ENCODE measurements at regions not wholly inside any gene's neighbourhood (a gene's known extent, or its start where the extent isn't known, plus 50 kb on each side); places are given as distances from the start of the nearest gene placed in this dataset.
"Not testable (repeated sequence)": the region's sequence is repeated elsewhere in the genome, so short reads cannot be mapped to it uniquely, and the experiment has no call there.

GRCh38 chr16:61005952-61006351 is 1030.3 kb downstream of the CDH8 start:
- Histone ChIP-seq H3K36me3 (ENCODE audit: control insufficient read depth in 2 of 2, insufficient read depth in 2 of 2, low read length in 2 of 2) (no peaks in the 10 kb centered on the region), H3K27me3 (ENCODE audit: control insufficient read depth in 2 of 2, insufficient read depth in 2 of 2, low read length in 2 of 2) (no peaks in the 10 kb centered on the region), H3K4me3 (ENCODE audit: low read length in 2 of 2) (no peak overlapping the region), H3K9ac (ENCODE audit: low read depth in 1 of 2, low read length in 2 of 2) (no peak overlapping the region), H3K4me1 (ENCODE audit: control insufficient read depth in 2 of 2, insufficient read depth in 2 of 2, low read length in 2 of 2) (no peaks in the 10 kb centered on the region), H3K9me3 (ENCODE audit: control insufficient read depth in 2 of 2, low read length in 2 of 2) (no peaks in the 10 kb centered on the region), H3K27ac (ENCODE audit: low read depth in 2 of 2, low read length in 2 of 2) (no peak overlapping the region)

DNA sequence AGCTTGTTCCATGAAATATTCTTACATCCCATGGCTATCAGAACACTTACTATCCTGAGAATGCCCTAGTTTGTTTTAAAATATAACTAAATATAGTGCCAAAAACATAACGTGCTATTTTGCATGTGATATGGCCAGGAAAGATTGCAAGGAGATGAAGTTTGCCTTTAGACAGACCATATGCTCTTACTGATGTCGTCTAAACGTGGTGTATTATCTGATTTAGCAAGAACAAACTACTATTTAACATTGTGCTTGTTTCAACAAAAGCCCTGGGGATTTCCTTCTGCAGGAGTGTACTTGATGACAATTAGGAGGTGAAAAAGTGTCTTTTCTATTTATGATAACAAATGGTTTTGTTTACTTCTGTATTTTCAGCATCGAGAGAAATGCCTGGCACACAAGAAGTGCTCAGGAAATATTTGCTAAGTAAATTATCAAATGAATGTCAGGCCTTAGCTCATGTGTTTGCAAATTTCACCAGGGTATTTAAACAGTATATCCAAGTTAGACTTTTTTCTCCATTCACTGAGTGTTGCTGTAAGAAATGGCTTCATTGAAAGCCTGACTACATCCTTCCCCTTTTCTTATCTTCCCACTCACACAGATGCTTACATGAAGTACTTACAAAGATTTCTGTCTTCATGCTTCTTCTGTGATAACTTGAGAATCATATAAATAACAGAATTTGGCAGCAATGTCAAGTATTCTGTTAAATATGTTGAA is 1033.6 kb downstream of the CDH8 start:
- Histone ChIP-seq H3K27ac (ENCODE audit: low read depth in 2 of 2, low read length in 2 of 2) (no peak overlapping the region), H3K4me1 (ENCODE audit: control insufficient read depth in 2 of 2, insufficient read depth in 2 of 2, low read length in 2 of 2) (no peaks in the 10 kb centered on the region), H3K36me3 (ENCODE audit: control insufficient read depth in 2 of 2, insufficient read depth in 2 of 2, low read length in 2 of 2) (no peaks in the 10 kb centered on the region), H3K9me3 (ENCODE audit: control insufficient read depth in 2 of 2, low read length in 2 of 2) (peaks cover 0 to 2% of the 10 kb centered on the region in 2 donors), H3K4me3 (ENCODE audit: low read length in 2 of 2) (no peak overlapping the region), H3K9ac (ENCODE audit: low read depth in 1 of 2, low read length in 2 of 2) (no peak overlapping the region), H3K27me3 (ENCODE audit: control insufficient read depth in 2 of 2, insufficient read depth in 2 of 2, low read length in 2 of 2) (no peaks in the 10 kb centered on the region)

DNA sequence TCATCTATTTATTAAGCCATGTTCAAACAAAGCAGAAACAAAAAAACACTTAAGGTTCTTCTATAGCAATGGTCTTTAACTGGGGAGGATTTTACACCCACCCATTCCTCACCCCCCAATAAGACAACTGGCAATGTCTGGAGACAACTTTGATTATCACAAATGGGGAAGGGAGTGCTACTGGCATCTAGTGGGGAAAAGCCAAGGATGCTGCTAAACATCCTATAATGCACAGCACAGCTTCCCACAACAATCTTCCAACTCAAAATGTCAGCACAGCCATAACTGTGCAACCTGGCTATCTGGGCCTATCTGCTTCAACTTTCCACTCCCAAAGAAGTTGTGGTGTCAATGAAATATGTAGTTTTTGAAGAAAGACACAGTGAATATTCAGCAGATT is 1044.4 kb downstream of the CDH8 start:
- H3K4me1 ChIP-seq (ENCODE audit: control insufficient read depth in 2 of 2, insufficient read depth in 2 of 2, low read length in 2 of 2) = no peaks in the 10 kb centered on the region
- no peaks in the 10 kb centered on the region for H3K27me3 ChIP-seq (ENCODE audit: control insufficient read depth in 2 of 2, insufficient read depth in 2 of 2, low read length in 2 of 2)
- no peak overlapping the region for H3K9ac ChIP-seq (ENCODE audit: low read depth in 1 of 2, low read length in 2 of 2)
- H3K36me3 ChIP-seq (ENCODE audit: control insufficient read depth in 2 of 2, insufficient read depth in 2 of 2, low read length in 2 of 2) = no peaks in the 10 kb centered on the region
- no peak overlapping the region for H3K4me3 ChIP-seq (ENCODE audit: low read length in 2 of 2)
- peaks cover 0 to 2% of the 10 kb centered on the region in 2 donors for H3K9me3 ChIP-seq (ENCODE audit: control insufficient read depth in 2 of 2, low read length in 2 of 2)
- H3K27ac ChIP-seq (ENCODE audit: low read depth in 2 of 2, low read length in 2 of 2) = no peak overlapping the region

DNA sequence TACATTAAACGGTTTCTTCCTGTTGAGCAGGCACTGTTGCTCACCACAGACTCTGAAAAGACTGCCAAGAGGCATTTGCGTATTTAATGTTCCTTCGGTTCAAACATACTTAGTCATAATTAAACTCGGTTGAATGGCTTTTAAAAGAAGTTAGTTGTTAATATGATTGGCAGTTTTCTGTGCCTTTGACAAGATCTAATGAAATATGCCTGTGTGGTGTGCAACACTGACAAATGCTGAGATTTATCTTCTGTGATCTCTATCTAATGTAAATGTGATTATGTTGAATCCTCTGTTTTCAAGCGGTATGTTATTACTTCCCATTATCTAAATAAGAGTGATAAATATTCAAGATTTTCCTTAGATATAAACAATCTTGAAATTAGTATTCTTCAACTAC is 1046.6 kb downstream of the CDH8 start:
- H3K36me3 ChIP-seq (ENCODE audit: control insufficient read depth in 2 of 2, insufficient read depth in 2 of 2, low read length in 2 of 2) = no peaks in the 10 kb centered on the region
- no peaks in the 10 kb centered on the region for H3K27me3 ChIP-seq (ENCODE audit: control insufficient read depth in 2 of 2, insufficient read depth in 2 of 2, low read length in 2 of 2)
- H3K9ac ChIP-seq (ENCODE audit: low read depth in 1 of 2, low read length in 2 of 2) = no peak overlapping the region
- peaks cover 0 to 2% of the 10 kb centered on the region in 2 donors for H3K9me3 ChIP-seq (ENCODE audit: control insufficient read depth in 2 of 2, low read length in 2 of 2)
- no peaks in the 10 kb centered on the region for H3K4me1 ChIP-seq (ENCODE audit: control insufficient read depth in 2 of 2, insufficient read depth in 2 of 2, low read length in 2 of 2)
- H3K4me3 ChIP-seq (ENCODE audit: low read length in 2 of 2) = no peak overlapping the region
- no peak overlapping the region for H3K27ac ChIP-seq (ENCODE audit: low read depth in 2 of 2, low read length in 2 of 2)

GRCh38 chr16:60979119-60979518 is 1057.1 kb downstream of the CDH8 start:
- Histone ChIP-seq H3K9me3 (ENCODE audit: control insufficient read depth in 2 of 2, low read length in 2 of 2) (peaks cover 0 to 2% of the 10 kb centered on the region in 2 donors), H3K36me3 (ENCODE audit: control insufficient read depth in 2 of 2, insufficient read depth in 2 of 2, low read length in 2 of 2) (no peaks in the 10 kb centered on the region), H3K27me3 (ENCODE audit: control insufficient read depth in 2 of 2, insufficient read depth in 2 of 2, low read length in 2 of 2) (no peaks in the 10 kb centered on the region), H3K4me1 (ENCODE audit: control insufficient read depth in 2 of 2, insufficient read depth in 2 of 2, low read length in 2 of 2) (no peaks in the 10 kb centered on the region), H3K4me3 (ENCODE audit: low read length in 2 of 2) (no peak overlapping the region), H3K9ac (ENCODE audit: low read depth in 1 of 2, low read length in 2 of 2) (no peak overlapping the region), H3K27ac (ENCODE audit: low read depth in 2 of 2, low read length in 2 of 2) (no peak overlapping the region)

DNA sequence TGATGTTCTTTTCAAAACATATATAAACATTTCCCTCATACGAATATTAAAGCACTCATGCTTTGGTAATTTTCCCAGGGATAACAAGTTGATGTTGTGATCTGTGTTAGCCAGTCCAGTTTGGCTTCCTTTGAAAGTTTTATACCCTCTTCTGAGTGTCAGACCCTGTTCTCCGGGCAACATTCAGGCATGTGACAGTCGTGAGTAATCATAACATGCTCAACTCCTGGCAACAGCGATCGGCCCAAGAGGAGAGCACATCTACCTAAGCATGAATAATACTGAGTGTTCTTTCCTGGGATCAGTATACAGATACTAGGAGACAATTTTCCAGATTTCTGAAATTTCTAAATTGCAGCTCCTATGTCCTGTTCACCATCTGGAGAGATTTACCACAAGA is 1086.4 kb downstream of the CDH8 start:
- Histone ChIP-seq H3K9ac (ENCODE audit: low read depth in 1 of 2, low read length in 2 of 2) (no peak overlapping the region), H3K4me3 (ENCODE audit: low read length in 2 of 2) (no peak overlapping the region), H3K36me3 (ENCODE audit: control insufficient read depth in 2 of 2, insufficient read depth in 2 of 2, low read length in 2 of 2) (no peaks in the 10 kb centered on the region), H3K9me3 (ENCODE audit: control insufficient read depth in 2 of 2, low read length in 2 of 2) (peaks cover 0 to 2% of the 10 kb centered on the region in 2 donors), H3K4me1 (ENCODE audit: control insufficient read depth in 2 of 2, insufficient read depth in 2 of 2, low read length in 2 of 2) (no peaks in the 10 kb centered on the region), H3K27me3 (ENCODE audit: control insufficient read depth in 2 of 2, insufficient read depth in 2 of 2, low read length in 2 of 2) (no peaks in the 10 kb centered on the region), H3K27ac (ENCODE audit: low read depth in 2 of 2, low read length in 2 of 2) (no peak overlapping the region)

GRCh38 chr16:60945225-60945624 is 1091.0 kb downstream of the CDH8 start:
- no peaks in the 10 kb centered on the region for H3K27me3 ChIP-seq (ENCODE audit: control insufficient read depth in 2 of 2, insufficient read depth in 2 of 2, low read length in 2 of 2)
- H3K4me1 ChIP-seq (ENCODE audit: control insufficient read depth in 2 of 2, insufficient read depth in 2 of 2, low read length in 2 of 2) = no peaks in the 10 kb centered on the region
- no peak overlapping the region for H3K9ac ChIP-seq (ENCODE audit: low read depth in 1 of 2, low read length in 2 of 2)
- H3K4me3 ChIP-seq (ENCODE audit: low read length in 2 of 2) = no peak overlapping the region
- H3K9me3 ChIP-seq (ENCODE audit: control insufficient read depth in 2 of 2, low read length in 2 of 2) = peaks cover 0 to 2% of the 10 kb centered on the region in 2 donors
- H3K36me3 ChIP-seq (ENCODE audit: control insufficient read depth in 2 of 2, insufficient read depth in 2 of 2, low read length in 2 of 2) = no peaks in the 10 kb centered on the region
- H3K27ac ChIP-seq (ENCODE audit: low read depth in 2 of 2, low read length in 2 of 2) = no peak overlapping the region

GRCh38 chr16:60936189-60936588 is 1100.0 kb downstream of the CDH8 start:
- H3K27ac ChIP-seq (ENCODE audit: low read depth in 2 of 2, low read length in 2 of 2); H3K9me3 ChIP-seq (ENCODE audit: control insufficient read depth in 2 of 2, low read length in 2 of 2); H3K4me1 ChIP-seq (ENCODE audit: control insufficient read depth in 2 of 2, insufficient read depth in 2 of 2, low read length in 2 of 2); H3K27me3 ChIP-seq (ENCODE audit: control insufficient read depth in 2 of 2, insufficient read depth in 2 of 2, low read length in 2 of 2); H3K4me3 ChIP-seq (ENCODE audit: low read length in 2 of 2); H3K36me3 ChIP-seq (ENCODE audit: control insufficient read depth in 2 of 2, insufficient read depth in 2 of 2, low read length in 2 of 2); H3K9ac ChIP-seq (ENCODE audit: low read depth in 1 of 2, low read length in 2 of 2): not testable (repeated sequence)

DNA sequence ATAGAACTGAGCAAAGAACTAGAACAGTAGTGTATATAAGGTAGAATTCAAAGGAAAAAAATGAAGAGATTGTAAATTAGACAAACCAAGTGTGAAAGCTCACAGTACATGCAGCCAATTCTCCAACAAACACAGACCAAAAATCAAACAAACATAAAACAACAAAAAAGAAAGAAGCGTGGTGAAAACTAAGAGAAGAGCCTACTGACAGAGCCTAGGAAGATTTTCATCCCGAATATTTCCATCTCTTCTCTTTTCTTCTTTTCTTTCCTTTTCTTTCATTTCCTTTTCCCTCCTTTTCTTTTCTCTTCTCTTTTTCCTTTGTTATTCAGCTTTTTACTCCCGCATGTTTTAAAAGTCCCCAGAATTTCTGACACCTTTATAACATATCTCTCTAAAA is 1103.6 kb downstream of the CDH8 start:
- H3K4me3 ChIP-seq (ENCODE audit: low read length in 2 of 2) = no peak overlapping the region
- no peak overlapping the region for H3K27ac ChIP-seq (ENCODE audit: low read depth in 2 of 2, low read length in 2 of 2)
- peaks cover 0 to 6% of the 10 kb centered on the region in 2 donors for H3K9me3 ChIP-seq (ENCODE audit: control insufficient read depth in 2 of 2, low read length in 2 of 2)
- H3K27me3 ChIP-seq (ENCODE audit: control insufficient read depth in 2 of 2, insufficient read depth in 2 of 2, low read length in 2 of 2) = no peaks in the 10 kb centered on the region
- no peak overlapping the region for H3K9ac ChIP-seq (ENCODE audit: low read depth in 1 of 2, low read length in 2 of 2)
- no peaks in the 10 kb centered on the region for H3K4me1 ChIP-seq (ENCODE audit: control insufficient read depth in 2 of 2, insufficient read depth in 2 of 2, low read length in 2 of 2)
- no peaks in the 10 kb centered on the region for H3K36me3 ChIP-seq (ENCODE audit: control insufficient read depth in 2 of 2, insufficient read depth in 2 of 2, low read length in 2 of 2)

- Histone ChIP-seq H3K9me3 (ENCODE audit: control insufficient read depth in 2 of 2, low read length in 2 of 2) (peaks cover 0 to 6% of the 10 kb centered on the region in 2 donors), H3K4me3 (ENCODE audit: low read length in 2 of 2) (no peak overlapping the region), H3K36me3 (ENCODE audit: control insufficient read depth in 2 of 2, insufficient read depth in 2 of 2, low read length in 2 of 2) (no peaks in the 10 kb centered on the region), H3K27ac (ENCODE audit: low read depth in 2 of 2, low read length in 2 of 2) (no peak overlapping the region), H3K9ac (ENCODE audit: low read depth in 1 of 2, low read length in 2 of 2) (no peak overlapping the region), H3K27me3 (ENCODE audit: control insufficient read depth in 2 of 2, insufficient read depth in 2 of 2, low read length in 2 of 2) (no peaks in the 10 kb centered on the region), H3K4me1 (ENCODE audit: control insufficient read depth in 2 of 2, insufficient read depth in 2 of 2, low read length in 2 of 2) (no peaks in the 10 kb centered on the region)
Measured at GRCh38 chr16:60930291-60930690, 1105.9 kb downstream of the CDH8 start.

All from mucosa of rectum (tissue), 2 donors.